H9 (cell line): ENCODE measurements at regions not wholly inside any gene's neighbourhood (a gene's known extent, or its start where the extent isn't known, plus 50 kb on each side); places are given as distances from the start of the nearest gene placed in this dataset.

Experiments used
- DNase-seq: peaks from one replicate; pipeline ENCODE4 v3.0.0-alpha.2; 2017
- H2AFZ ChIP-seq: one replicate; pipeline ENCODE4 v1.6.1; 2013; ENCODE audit warnings: mild to moderate bottlenecking, low read length, control low read depth, moderate library complexity
- H2AK5ac ChIP-seq: 2 replicates; pipeline ENCODE4 v1.6.1; 2013; ENCODE audit warnings: low read length, control low read depth, mixed read lengths; ENCODE audit not compliant: insufficient read length
- H2BK120ac ChIP-seq: one replicate; pipeline ENCODE4 v1.6.1; 2013; ENCODE audit warnings: low read depth, mild to moderate bottlenecking, low read length, control low read depth, inconsistent platforms; ENCODE audit not compliant: poor library complexity, severe bottlenecking
- H2BK12ac ChIP-seq: 2 replicates; pipeline ENCODE4 v1.6.1; 2013; ENCODE audit warnings: low read length, control low read depth, mixed read lengths, low read depth; ENCODE audit not compliant: insufficient read length
- H2BK15ac ChIP-seq: 2 replicates; pipeline ENCODE4 v1.6.1; 2013; ENCODE audit warnings: low read depth, low read length, control low read depth
- H2BK20ac ChIP-seq: one replicate; pipeline ENCODE4 v1.6.1; 2013; ENCODE audit warnings: low read depth, mild to moderate bottlenecking, low read length, control low read depth, inconsistent platforms; ENCODE audit not compliant: poor library complexity, severe bottlenecking
- H2BK5ac ChIP-seq: 2 replicates; pipeline ENCODE4 v1.6.1; 2013; ENCODE audit warnings: low read length, control low read depth, mixed read lengths; ENCODE audit not compliant: insufficient read length
- H3K14ac ChIP-seq: 2 replicates; pipeline ENCODE4 v1.6.1; 2013; ENCODE audit warnings: low read length, control low read depth; ENCODE audit not compliant: insufficient read depth
- H3K18ac ChIP-seq: 2 replicates; pipeline ENCODE4 v1.6.1; 2013; ENCODE audit warnings: low read depth, mild to moderate bottlenecking, mixed read lengths, low read length, control low read depth; ENCODE audit not compliant: insufficient read length
- H3K23ac ChIP-seq: 2 replicates; pipeline ENCODE4 v1.6.1; 2013; ENCODE audit warnings: low read length, control low read depth, mixed read lengths, low read depth; ENCODE audit not compliant: insufficient read length
- H3K23me2 ChIP-seq: 2 replicates; pipeline ENCODE4 v1.6.1; 2013; ENCODE audit warnings: low read depth, mild to moderate bottlenecking, mixed read lengths, low read length, control low read depth; ENCODE audit not compliant: insufficient read length, poor library complexity, severe bottlenecking
- H3K27ac ChIP-seq: 2 replicates; pipeline ENCODE4 v1.5.1; 2013; ENCODE audit warnings: low read length, control low read depth, mixed read lengths, low read depth; ENCODE audit not compliant: insufficient read length
- H3K27me3 ChIP-seq: 2 replicates; pipeline ENCODE4 v1.6.1; 2013; ENCODE audit warnings: low read length, control low read depth, inconsistent platforms; ENCODE audit not compliant: insufficient read depth
- H3K4ac ChIP-seq: 2 replicates; pipeline ENCODE4 v1.6.1; 2013; ENCODE audit warnings: low read depth, mild to moderate bottlenecking, control low read depth, inconsistent platforms, low read length, moderate library complexity
- H3K4me1 ChIP-seq: 2 replicates; pipeline ENCODE4 v1.6.1; 2013; ENCODE audit warnings: low read length, control low read depth, inconsistent platforms; ENCODE audit not compliant: insufficient read depth
- H3K4me2 ChIP-seq: 2 replicates; pipeline ENCODE4 v1.6.1; 2013; ENCODE audit warnings: low read length, control low read depth, mixed read lengths; ENCODE audit not compliant: insufficient read length, insufficient read depth
- H3K56ac ChIP-seq: 2 replicates; pipeline ENCODE4 v1.6.1; 2013; ENCODE audit warnings: low read depth, mild to moderate bottlenecking, mixed read lengths, low read length, control low read depth; ENCODE audit not compliant: insufficient read length
- H3K79me1 ChIP-seq: 2 replicates; pipeline ENCODE4 v1.6.1; 2013; ENCODE audit warnings: low read depth, mild to moderate bottlenecking, moderate library complexity, low read length, control low read depth, inconsistent platforms; ENCODE audit not compliant: insufficient read depth, poor library complexity, severe bottlenecking
- H3K79me2 ChIP-seq: 2 replicates; pipeline ENCODE4 v1.6.1; 2013; ENCODE audit warnings: low read length, control low read depth, inconsistent platforms; ENCODE audit not compliant: insufficient read depth
- H3K9ac ChIP-seq: 2 replicates; pipeline ENCODE4 v1.6.1; 2013; ENCODE audit warnings: low read length, control low read depth, mixed read lengths; ENCODE audit not compliant: insufficient read length; ENCODE audit errors: extremely low read depth
- H3K9me3 ChIP-seq: one replicate; pipeline ENCODE4 v1.6.1; 2013; ENCODE audit warnings: low read depth, low read length, inconsistent platforms; ENCODE audit not compliant: control insufficient read depth
- H3T11ph ChIP-seq: one replicate; pipeline ENCODE4 v1.6.1; 2013; ENCODE audit warnings: mild to moderate bottlenecking, low read length, control low read depth, inconsistent platforms
- H4K20me1 ChIP-seq: one replicate; pipeline ENCODE4 v1.6.1; 2013; ENCODE audit not compliant: control insufficient read depth, insufficient read length, insufficient read depth
- H4K5ac ChIP-seq: 2 replicates; pipeline ENCODE4 v1.6.1; 2013; ENCODE audit warnings: low read depth, mild to moderate bottlenecking, mixed read lengths, low read length, control low read depth; ENCODE audit not compliant: insufficient read length
- H4K8ac ChIP-seq: replicated peaks from 2 replicates; pipeline ENCODE4 v1.6.1; 2013; ENCODE audit warnings: low read length, control low read depth, mixed read lengths, low read depth; ENCODE audit not compliant: insufficient read length
- H4K91ac ChIP-seq: 2 replicates; pipeline ENCODE4 v1.6.1; 2013; ENCODE audit warnings: low read depth, mild to moderate bottlenecking, moderate library complexity, mixed read lengths, low read length, control low read depth; ENCODE audit not compliant: insufficient read length
- H3K27ac Mint-ChIP-seq, 3 experiments: 2 replicates in 2 of 3; 3 replicates in 1 of 3; pipeline ENCODE4 v1.8.0; 2020 to 2021; ENCODE audit warnings: mixed read lengths in 3 of 3, mild to moderate bottlenecking in 1 of 3, moderate library complexity in 1 of 3
- H3K27me3 Mint-ChIP-seq: 2 replicates; pipeline ENCODE4 v1.8.0; 2021; ENCODE audit warnings: low read depth, mild to moderate bottlenecking, moderate library complexity, mixed read lengths
- H3K36me3 Mint-ChIP-seq, 3 experiments: 2 replicates in 2 of 3; 3 replicates in 1 of 3; pipeline ENCODE4 v1.8.0; 2020 to 2021; ENCODE audit warnings: low read depth in 3 of 3, mixed read lengths in 3 of 3; ENCODE audit not compliant: insufficient read depth in 1 of 3
- H3K4me1 Mint-ChIP-seq, 2 experiments: 2 replicates each; pipeline ENCODE4 v1.8.0; 2020; ENCODE audit warnings: mixed read lengths in 2 of 2
- H3K4me3 Mint-ChIP-seq, 2 experiments: 2 replicates in 1 of 2; 3 replicates in 1 of 2; pipeline ENCODE4 v1.8.0; 2020 to 2021; ENCODE audit warnings: mild to moderate bottlenecking in 2 of 2, mixed read lengths in 2 of 2, moderate library complexity in 1 of 2
- H3K9me3 Mint-ChIP-seq, 2 experiments: 2 replicates in 1 of 2; 3 replicates in 1 of 2; pipeline ENCODE4 v1.8.0; 2020; ENCODE audit warnings: mild to moderate bottlenecking in 2 of 2, mixed read lengths in 2 of 2, moderate library complexity in 1 of 2
- WGBS: extraction: QIAGEN DNeasy Blood & Tissue Kit; methylation state at CpG from one replicate; pipeline ENCODE4 v1.1.7; 2013; ENCODE audit warnings: missing lambda C conversion rate, low lambda C conversion rate, mixed read lengths; ENCODE audit not compliant: insufficient read length; ENCODE audit errors: extremely low coverage; 5-methylcytosine and 5-hydroxymethylcytosine counted together
- TF ChIP-seq, protein P1 (sequence below): fragments of 200-600 bp; sonication (generic); conservative IDR thresholded peaks from 3 replicates; pipeline ENCODE4 v1.8.0; 2021; ENCODE audit warnings: antibody characterized with exemption, mild to moderate bottlenecking

DNA sequence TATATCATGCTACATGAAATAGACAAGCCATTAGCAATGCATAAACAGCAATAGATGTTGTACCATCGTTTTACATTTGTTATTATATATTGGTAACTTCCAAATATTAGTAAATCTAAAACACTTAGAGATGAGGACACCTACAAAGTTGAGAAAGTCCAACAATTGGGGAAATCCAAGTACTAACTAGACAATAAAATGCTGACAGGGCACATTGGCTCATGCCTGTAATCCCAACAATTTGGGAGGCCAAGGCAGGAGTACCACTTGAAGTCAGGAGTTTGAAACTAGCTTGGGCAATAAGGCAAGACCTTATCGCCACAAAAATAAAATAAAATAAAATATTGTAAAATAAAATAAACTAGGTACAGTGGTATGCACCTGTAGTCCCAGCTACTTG lies 1023.1 kb downstream of the SUCLG1 start:
- Histone ChIP-seq H3K14ac (no peak overlapping the region), H2AFZ (no peak overlapping the region), H2BK20ac (no peak overlapping the region), H2BK5ac (no peak overlapping the region), H3K23me2 (no peaks in the 10 kb centered on the region), H3K4me2 (no peak overlapping the region), H3T11ph (no peak overlapping the region), H2BK15ac (no peak overlapping the region), H4K8ac (no peak overlapping the region), H3K23ac (no peak overlapping the region), H4K91ac (no peak overlapping the region), H2BK120ac (no peak overlapping the region), H3K79me1 (no peaks in the 10 kb centered on the region), H2AK5ac (no peak overlapping the region), H2BK12ac (no peak overlapping the region), H3K4me1 (no peaks in the 10 kb centered on the region), H3K4ac (no peak overlapping the region), H4K20me1 (no peaks in the 10 kb centered on the region), H3K9me3 (no peaks in the 10 kb centered on the region), H3K27ac (no peak overlapping the region), H4K5ac (no peak overlapping the region), H3K56ac (no peak overlapping the region), H3K9ac (no peak overlapping the region), H3K18ac (no peak overlapping the region), H3K79me2 (no peaks in the 10 kb centered on the region), H3K27me3 (no peaks in the 10 kb centered on the region)
- no peak for DNase-seq
- Mint-ChIP-seq H3K27me3 (no peaks in the 10 kb centered on the region), H3K4me1 (no peaks in the 10 kb centered on the region), H3K36me3 (no peaks in the 10 kb centered on the region), H3K4me3 (no peak overlapping the region), H3K27ac (no peak overlapping the region), H3K9me3 (no peaks in the 10 kb centered on the region)
- no CpG with 5 or more reads among the region's 2 CpGs for WGBS
- TF ChIP-seq, protein P1, sequence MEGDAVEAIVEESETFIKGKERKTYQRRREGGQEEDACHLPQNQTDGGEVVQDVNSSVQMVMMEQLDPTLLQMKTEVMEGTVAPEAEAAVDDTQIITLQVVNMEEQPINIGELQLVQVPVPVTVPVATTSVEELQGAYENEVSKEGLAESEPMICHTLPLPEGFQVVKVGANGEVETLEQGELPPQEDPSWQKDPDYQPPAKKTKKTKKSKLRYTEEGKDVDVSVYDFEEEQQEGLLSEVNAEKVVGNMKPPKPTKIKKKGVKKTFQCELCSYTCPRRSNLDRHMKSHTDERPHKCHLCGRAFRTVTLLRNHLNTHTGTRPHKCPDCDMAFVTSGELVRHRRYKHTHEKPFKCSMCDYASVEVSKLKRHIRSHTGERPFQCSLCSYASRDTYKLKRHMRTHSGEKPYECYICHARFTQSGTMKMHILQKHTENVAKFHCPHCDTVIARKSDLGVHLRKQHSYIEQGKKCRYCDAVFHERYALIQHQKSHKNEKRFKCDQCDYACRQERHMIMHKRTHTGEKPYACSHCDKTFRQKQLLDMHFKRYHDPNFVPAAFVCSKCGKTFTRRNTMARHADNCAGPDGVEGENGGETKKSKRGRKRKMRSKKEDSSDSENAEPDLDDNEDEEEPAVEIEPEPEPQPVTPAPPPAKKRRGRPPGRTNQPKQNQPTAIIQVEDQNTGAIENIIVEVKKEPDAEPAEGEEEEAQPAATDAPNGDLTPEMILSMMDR: no peak
